HepG2 (cell line): ENCODE measurements at regions not wholly inside any gene's neighbourhood (a gene's known extent, or its start where the extent isn't known, plus 50 kb on each side); places are given as distances from the start of the nearest gene placed in this dataset.

ENCODE experiments used
- ATAC-seq: fragments of 200-7000 bp; cut with Tn5 transposase; 3 replicates; pipeline ENCODE4 v1.9.1; 2020; ENCODE audit warnings: mild to moderate bottlenecking, moderate library complexity
- BruUV-seq: library from RNA; stranded (reverse); fragments of 400-500 nt; replicated peaks from 2 replicates; lab custom pipeline; 2021; lab: Mats Ljungman, UMichigan
- CTCF ChIA-PET: fragments of 300-600 bp; formaldehyde crosslinking; extraction: SDS; loops from one replicate; lab custom pipeline; 2021; ENCODE audit warnings: low total read pairs, inconsistent platforms, low intra/inter-chr PET ratio; lab: Yijun Ruan, JAX
- POLR2A ChIA-PET: fragments of 350-600 bp; sonication (Branson Sonifier 250); formaldehyde crosslinking; loops from one replicate; lab custom pipeline; 2020; ENCODE audit warnings: antibody characterized with exemption, inconsistent platforms; lab: Yijun Ruan, JAX
- DNase-seq: peaks from one replicate; pipeline ENCODE4 v3.0.0-alpha.2; 2015; ENCODE audit warnings: low spot score
- FAIRE-seq: peaks from 3 replicates; lab custom pipeline; 2011; peaks lifted over from hg19 to GRCh38; lab: Jason Lieb, UNC
- H2AFZ ChIP-seq: one replicate; pipeline ENCODE4 v1.6.1; 2011; ENCODE audit warnings: low read length, inconsistent platforms
- H3K27ac ChIP-seq: fragments of 300-600 bp; 3 replicates; pipeline ENCODE4 v1.8.0; 2011; ENCODE audit warnings: mixed run types, mild to moderate bottlenecking, mixed read lengths, low read length, inconsistent platforms; ENCODE audit not compliant: insufficient read depth; ENCODE audit errors: extremely low read length
- H3K27me3 ChIP-seq, 2 experiments: fragments of 200-600 bp in 1 of 2; 2 replicates in 1 of 2; 3 replicates in 1 of 2; pipeline versions ENCODE4 v1.6.0 to v1.8.0; 2011; ENCODE audit warnings: low read length in 2 of 2, mild to moderate bottlenecking in 2 of 2, moderate library complexity in 2 of 2, inconsistent platforms in 1 of 2; ENCODE audit not compliant: insufficient read depth in 2 of 2, control insufficient read depth in 1 of 2
- H3K36me3 ChIP-seq, 2 experiments: fragments of 200-600 bp in 1 of 2; replicated peaks in 1 of 2; 2 replicates in 1 of 2; 3 replicates in 1 of 2; pipeline versions ENCODE4 v1.5.1 to v1.8.0; 2011; ENCODE audit warnings: low read length in 2 of 2, inconsistent platforms in 1 of 2; ENCODE audit not compliant: insufficient read depth in 2 of 2, control insufficient read depth in 1 of 2
- H3K4me1 ChIP-seq: 2 replicates; pipeline ENCODE4 v1.5.1; 2012; ENCODE audit warnings: low read length, inconsistent platforms; ENCODE audit not compliant: insufficient read depth
- H3K4me2 ChIP-seq: 2 replicates; pipeline ENCODE4 v1.6.0; 2011; ENCODE audit warnings: low read depth, low read length, inconsistent platforms
- H3K4me3 ChIP-seq, 3 experiments: fragments of 200-600 bp in 1 of 3; sonication (generic), shearing (Covaris generic) in 1 of 3; replicated peaks in 1 of 3; 2 replicates each; pipeline ENCODE4 v1.5.1; 2011 to 2016; ENCODE audit warnings: low read length in 3 of 3, inconsistent platforms in 2 of 3, low read depth in 2 of 3, mild to moderate bottlenecking in 2 of 3, control low read depth in 1 of 3, mixed read lengths in 1 of 3; ENCODE audit not compliant: insufficient read depth in 1 of 3
- H3K79me2 ChIP-seq: one replicate; pipeline ENCODE4 v1.6.1; 2011; ENCODE audit warnings: low read length, inconsistent platforms; ENCODE audit not compliant: insufficient read depth
- H3K9ac ChIP-seq: 2 replicates; pipeline ENCODE4 v1.6.0; 2011; ENCODE audit warnings: mild to moderate bottlenecking, low read depth, low read length, inconsistent platforms; ENCODE audit not compliant: insufficient read depth
- H3K9me3 ChIP-seq: 2 replicates; pipeline ENCODE4 v1.5.1; 2012; ENCODE audit warnings: mild to moderate bottlenecking, low read length
- H4K20me1 ChIP-seq: 2 replicates; pipeline ENCODE4 v1.6.0; 2011; ENCODE audit warnings: inconsistent platforms, mild to moderate bottlenecking, low read length, moderate library complexity; ENCODE audit not compliant: insufficient read depth
- ISX ChIP-seq: sonication (generic); formaldehyde crosslinking; conservative IDR thresholded peaks from 2 replicates; pipeline ENCODE4 v1.5.0; 2020; ENCODE audit warnings: missing genetic modification reagents
- ZNF709 ChIP-seq: sonication (generic); formaldehyde crosslinking; IDR thresholded peaks from 2 replicates; pipeline ENCODE4 v1.5.0; 2020; ENCODE audit warnings: mild to moderate bottlenecking, missing genetic modification reagents
- ZNF772 ChIP-seq: sonication (generic); formaldehyde crosslinking; IDR thresholded peaks from 2 replicates; pipeline ENCODE4 v1.5.0; 2020; ENCODE audit warnings: mild to moderate bottlenecking, missing genetic modification reagents
- ZNF775 ChIP-seq: sonication (generic); formaldehyde crosslinking; IDR thresholded peaks from 2 replicates; pipeline ENCODE4 v1.4.0; 2020; ENCODE audit warnings: missing genetic modification reagents, mild to moderate bottlenecking, moderate library complexity, borderline replicate concordance
- WGBS: methylation state at CpG from one replicate; pipeline ENCODE4 v1.1.6; 2017; ENCODE audit warnings: low lambda C conversion rate; 5-methylcytosine and 5-hydroxymethylcytosine counted together
- in situ Hi-C: cut with HindIII; loops from 2 replicates; pipeline ENCODE4 v1.10.0; 2017; ENCODE audit warnings: low pct_unique_long_range_greater_than_20kb; ENCODE audit not compliant: extremely low pct_ligation_motif_present
- intact Hi-C: fragments of 100-400 bp; cut with micrococcal nuclease; formaldehyde crosslinking; loops from one replicate; pipeline ENCODE4 v1.10.0; 2022; ENCODE audit not compliant: unreplicated experiment
- TF ChIP-seq, protein P1 (sequence below): sonication (generic); formaldehyde crosslinking; IDR thresholded peaks from 2 replicates; pipeline ENCODE4 v1.8.1; 2023; ENCODE audit warnings: mild to moderate bottlenecking, moderate library complexity, missing genetic modification reagents
- TF ChIP-seq, protein P2 (sequence below): sonication (generic); formaldehyde crosslinking; IDR thresholded peaks from 2 replicates; pipeline ENCODE4 v1.4.0; 2020; ENCODE audit warnings: missing genetic modification reagents
- TF ChIP-seq, protein P3 (sequence below): sonication (generic); formaldehyde crosslinking; IDR thresholded peaks from 2 replicates; pipeline ENCODE4 v1.8.0; 2022; ENCODE audit warnings: low read depth, missing genetic modification reagents
- TF ChIP-seq, protein P4 (sequence below): sonication (generic); formaldehyde crosslinking; conservative IDR thresholded peaks from 2 replicates; pipeline ENCODE4 v1.4.0; 2020; ENCODE audit warnings: missing genetic modification reagents
- TF ChIP-seq, protein P5 (sequence below): fragments of 450-650 bp; IDR thresholded peaks from 2 replicates; pipeline ENCODE4 v1.6.1; 2017; ENCODE audit warnings: mild to moderate bottlenecking
- TF ChIP-seq, protein P6 (sequence below): sonication (generic); formaldehyde crosslinking; IDR thresholded peaks from 2 replicates; pipeline ENCODE4 v1.4.0; 2020; ENCODE audit warnings: mild to moderate bottlenecking, missing genetic modification reagents

DNA sequence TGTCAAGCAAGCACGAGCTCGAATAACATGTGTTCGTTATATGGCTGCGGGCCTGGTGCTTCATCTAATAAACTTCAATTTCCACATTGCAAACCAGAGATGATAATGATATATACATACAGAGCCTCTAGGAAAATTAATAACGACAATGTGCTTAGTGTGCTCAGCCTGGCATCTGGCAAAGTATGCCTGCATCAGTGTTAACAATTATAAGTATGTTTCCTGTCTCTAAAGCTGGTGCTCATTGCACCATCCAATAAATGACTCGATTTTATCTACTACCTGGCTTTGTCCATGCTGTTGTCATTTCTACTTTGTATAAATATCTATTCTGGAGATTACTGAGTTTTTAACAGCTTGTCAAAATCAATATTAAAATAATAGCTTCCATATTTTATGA lies 1402.6 kb downstream of the MRPL39 start:
- Histone ChIP-seq H4K20me1 (no peaks in the 10 kb centered on the region), H3K4me2 (no peak overlapping the region), H3K36me3 (no peaks in the 10 kb centered on the region), H3K79me2 (no peaks in the 10 kb centered on the region), H3K27me3 (no peaks in the 10 kb centered on the region), H3K27ac (no peak overlapping the region), H3K9ac (no peak overlapping the region), H3K4me3 (no peak overlapping the region), H3K4me1 (no peaks in the 10 kb centered on the region), H2AFZ (no peak overlapping the region), H3K9me3 (peaks cover 86% of the 10 kb centered on the region)
- intact Hi-C loops (no loop called here), in situ Hi-C loops (no loop called here)
- 6% methylated on average over 6 of the region's 6 CpGs for WGBS
- FAIRE-seq (no peak), DNase-seq (no peak), ATAC-seq (no peak)
- BruUV-seq, result no TSS peak
- POLR2A ChIA-PET, result no interaction called here
- CTCF ChIA-PET, result no interaction called here
- no peak for TF ChIP-seq ZNF709 (CRISPR knock-in tag)

DNA sequence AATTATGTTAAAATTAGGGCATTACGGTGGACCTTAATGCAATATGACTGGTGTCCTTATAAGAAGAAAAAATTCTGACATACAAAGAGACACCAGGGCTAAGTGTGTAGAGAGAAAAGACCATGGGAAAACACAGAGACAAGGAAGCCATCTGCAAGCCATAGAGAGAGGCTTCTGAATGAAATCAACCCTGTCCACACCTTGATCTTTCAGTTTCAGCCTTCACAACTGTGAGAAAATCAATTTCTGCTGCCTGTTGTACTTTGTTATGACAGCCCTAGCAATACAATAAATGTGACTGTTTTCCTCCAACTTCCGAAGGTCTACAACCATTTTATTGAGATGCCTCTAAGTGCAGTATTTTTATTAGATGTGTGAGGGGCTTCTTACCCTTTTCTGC lies 1407.2 kb downstream of the MRPL39 start:
- H3K4me3 ChIP-seq, result no peak overlapping the region
- H3K27ac ChIP-seq, result no peak overlapping the region
- no peaks in the 10 kb centered on the region for H3K4me1 ChIP-seq
- no peaks in the 10 kb centered on the region for H3K27me3 ChIP-seq
- ChIA-PET CTCF (no interaction called here), POLR2A (no interaction called here)
- TF ChIP-seq ISX (CRISPR knock-in tag) (no peak), ZNF772 (CRISPR knock-in tag) (no peak), ZNF775 (CRISPR knock-in tag) (no peak)
- TF ChIP-seq, protein P1, sequence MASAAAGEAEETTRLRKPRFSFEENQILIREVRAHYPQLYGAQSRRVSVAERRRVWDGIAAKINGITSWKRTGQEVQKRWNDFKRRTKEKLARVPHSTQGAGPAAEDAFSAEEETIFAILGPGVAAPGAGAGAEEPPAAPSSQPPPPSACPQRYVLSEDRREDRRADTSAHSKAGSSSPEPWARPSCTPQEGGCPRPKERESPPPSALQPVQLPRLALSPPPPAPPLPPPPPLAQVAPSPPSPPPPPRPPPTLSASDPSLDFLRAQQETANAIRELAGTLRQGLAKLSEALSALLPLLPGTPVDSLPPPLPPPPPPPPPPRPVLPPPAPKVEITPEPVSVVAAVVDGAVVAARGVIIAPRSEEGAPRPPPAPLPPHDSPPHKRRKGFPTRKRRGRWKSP (CRISPR knock-in tag), result no peak
- TF ChIP-seq, protein P2, sequence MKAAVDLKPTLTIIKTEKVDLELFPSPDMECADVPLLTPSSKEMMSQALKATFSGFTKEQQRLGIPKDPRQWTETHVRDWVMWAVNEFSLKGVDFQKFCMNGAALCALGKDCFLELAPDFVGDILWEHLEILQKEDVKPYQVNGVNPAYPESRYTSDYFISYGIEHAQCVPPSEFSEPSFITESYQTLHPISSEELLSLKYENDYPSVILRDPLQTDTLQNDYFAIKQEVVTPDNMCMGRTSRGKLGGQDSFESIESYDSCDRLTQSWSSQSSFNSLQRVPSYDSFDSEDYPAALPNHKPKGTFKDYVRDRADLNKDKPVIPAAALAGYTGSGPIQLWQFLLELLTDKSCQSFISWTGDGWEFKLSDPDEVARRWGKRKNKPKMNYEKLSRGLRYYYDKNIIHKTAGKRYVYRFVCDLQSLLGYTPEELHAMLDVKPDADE (CRISPR knock-in tag), result no peak
- TF ChIP-seq, protein P3, sequence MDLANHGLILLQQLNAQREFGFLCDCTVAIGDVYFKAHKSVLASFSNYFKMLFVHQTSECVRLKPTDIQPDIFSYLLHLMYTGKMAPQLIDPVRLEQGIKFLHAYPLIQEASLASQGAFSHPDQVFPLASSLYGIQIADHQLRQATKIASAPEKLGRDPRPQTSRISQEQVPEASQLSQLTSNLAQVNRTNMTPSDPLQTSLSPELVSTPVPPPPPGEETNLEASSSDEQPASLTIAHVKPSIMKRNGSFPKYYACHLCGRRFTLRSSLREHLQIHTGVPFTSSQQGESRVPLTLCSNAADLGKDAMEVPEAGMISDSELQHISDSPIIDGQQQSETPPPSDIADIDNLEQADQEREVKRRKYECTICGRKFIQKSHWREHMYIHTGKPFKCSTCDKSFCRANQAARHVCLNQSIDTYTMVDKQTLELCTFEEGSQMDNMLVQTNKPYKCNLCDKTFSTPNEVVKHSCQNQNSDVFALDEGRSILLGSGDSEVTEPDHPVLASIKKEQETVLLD, result no peak
- TF ChIP-seq, protein P4, sequence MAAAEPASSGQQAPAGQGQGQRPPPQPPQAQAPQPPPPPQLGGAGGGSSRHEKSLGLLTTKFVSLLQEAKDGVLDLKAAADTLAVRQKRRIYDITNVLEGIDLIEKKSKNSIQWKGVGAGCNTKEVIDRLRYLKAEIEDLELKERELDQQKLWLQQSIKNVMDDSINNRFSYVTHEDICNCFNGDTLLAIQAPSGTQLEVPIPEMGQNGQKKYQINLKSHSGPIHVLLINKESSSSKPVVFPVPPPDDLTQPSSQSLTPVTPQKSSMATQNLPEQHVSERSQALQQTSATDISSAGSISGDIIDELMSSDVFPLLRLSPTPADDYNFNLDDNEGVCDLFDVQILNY (CRISPR knock-in tag), result no peak
- TF ChIP-seq, protein P5, sequence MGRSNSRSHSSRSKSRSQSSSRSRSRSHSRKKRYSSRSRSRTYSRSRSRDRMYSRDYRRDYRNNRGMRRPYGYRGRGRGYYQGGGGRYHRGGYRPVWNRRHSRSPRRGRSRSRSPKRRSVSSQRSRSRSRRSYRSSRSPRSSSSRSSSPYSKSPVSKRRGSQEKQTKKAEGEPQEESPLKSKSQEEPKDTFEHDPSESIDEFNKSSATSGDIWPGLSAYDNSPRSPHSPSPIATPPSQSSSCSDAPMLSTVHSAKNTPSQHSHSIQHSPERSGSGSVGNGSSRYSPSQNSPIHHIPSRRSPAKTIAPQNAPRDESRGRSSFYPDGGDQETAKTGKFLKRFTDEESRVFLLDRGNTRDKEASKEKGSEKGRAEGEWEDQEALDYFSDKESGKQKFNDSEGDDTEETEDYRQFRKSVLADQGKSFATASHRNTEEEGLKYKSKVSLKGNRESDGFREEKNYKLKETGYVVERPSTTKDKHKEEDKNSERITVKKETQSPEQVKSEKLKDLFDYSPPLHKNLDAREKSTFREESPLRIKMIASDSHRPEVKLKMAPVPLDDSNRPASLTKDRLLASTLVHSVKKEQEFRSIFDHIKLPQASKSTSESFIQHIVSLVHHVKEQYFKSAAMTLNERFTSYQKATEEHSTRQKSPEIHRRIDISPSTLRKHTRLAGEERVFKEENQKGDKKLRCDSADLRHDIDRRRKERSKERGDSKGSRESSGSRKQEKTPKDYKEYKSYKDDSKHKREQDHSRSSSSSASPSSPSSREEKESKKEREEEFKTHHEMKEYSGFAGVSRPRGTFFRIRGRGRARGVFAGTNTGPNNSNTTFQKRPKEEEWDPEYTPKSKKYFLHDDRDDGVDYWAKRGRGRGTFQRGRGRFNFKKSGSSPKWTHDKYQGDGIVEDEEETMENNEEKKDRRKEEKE, result no peak
- TF ChIP-seq, protein P6, sequence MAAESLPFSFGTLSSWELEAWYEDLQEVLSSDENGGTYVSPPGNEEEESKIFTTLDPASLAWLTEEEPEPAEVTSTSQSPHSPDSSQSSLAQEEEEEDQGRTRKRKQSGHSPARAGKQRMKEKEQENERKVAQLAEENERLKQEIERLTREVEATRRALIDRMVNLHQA (CRISPR knock-in tag), result no peak
- no peak overlapping the region for H3K9ac ChIP-seq
- no peaks in the 10 kb centered on the region for H4K20me1 ChIP-seq
- in situ Hi-C loops, result no loop called here
- H3K79me2 ChIP-seq, result no peaks in the 10 kb centered on the region
- no peaks in the 10 kb centered on the region for H3K36me3 ChIP-seq
- no TSS peak for BruUV-seq
- WGBS, result 6% methylated on average over 2 of the region's 2 CpGs
- DNase-seq (no peak), FAIRE-seq (no peak), ATAC-seq (no peak)
- intact Hi-C loops, result no loop called here
- no peak overlapping the region for H2AFZ ChIP-seq
- no peak overlapping the region for H3K4me2 ChIP-seq
- peaks cover 58% of the 10 kb centered on the region for H3K9me3 ChIP-seq
